Colonic mucosa (tissue), 4 donors: ENCODE measurements at regions not wholly inside any gene's neighbourhood (a gene's known extent, or its start where the extent isn't known, plus 50 kb on each side); places are given as distances from the start of the nearest gene placed in this dataset.

Experiments
- DNase-seq: peaks from one replicate; pipeline ENCODE4 v3.0.0-alpha.2; 2020
- H3K27ac ChIP-seq: fragments of 200-600 bp; one replicate; pipeline ENCODE4 v1.8.0; 2021
- H3K27me3 ChIP-seq: fragments of 200-600 bp; one replicate; pipeline ENCODE4 v1.8.0; 2021
- H3K36me3 ChIP-seq: fragments of 200-600 bp; one replicate; pipeline ENCODE4 v1.8.0; 2021
- H3K4me1 ChIP-seq: fragments of 200-600 bp; one replicate; pipeline ENCODE4 v1.8.0; 2021; ENCODE audit warnings: mild to moderate bottlenecking
- H3K4me3 ChIP-seq: fragments of 200-600 bp; one replicate; pipeline ENCODE4 v1.8.0; 2021
- H3K9ac ChIP-seq, 2 donors: one replicate each; pipeline ENCODE4 v1.7.0; 2013; ENCODE audit warnings: control low read depth in 2 of 2, low read depth in 2 of 2, low read length in 2 of 2
- H3K9me3 ChIP-seq: fragments of 200-600 bp; one replicate; pipeline ENCODE4 v1.8.0; 2021
- CTCF ChIP-seq: fragments of 200-600 bp; IDR thresholded peaks from one replicate; pipeline ENCODE4 v1.8.0; 2022; ENCODE audit warnings: antibody characterized with exemption, mild to moderate bottlenecking
- intact Hi-C: fragments of 100-400 bp; cut with DNase I; formaldehyde crosslinking; loops from one replicate; pipeline ENCODE4 v1.14.1; 2022
- donor health status: healthy.
- donor health status: DM: no; HTN: no; CAD: no.
- donor health status: DM: no; HTN: no; CAD: no.

- H3K27me3 ChIP-seq = no peaks in the 10 kb centered on the region
- H3K4me1 ChIP-seq = no peaks in the 10 kb centered on the region
- H3K9me3 ChIP-seq = no peaks in the 10 kb centered on the region
- no peak overlapping the region for H3K27ac ChIP-seq
- no peak overlapping the region for H3K4me3 ChIP-seq
- H3K36me3 ChIP-seq = no peaks in the 10 kb centered on the region
- intact Hi-C loops = no loop called here
- H3K9ac ChIP-seq = no peak overlapping the region
- TF ChIP-seq CTCF = no peak
- no peak for DNase-seq
Observed at GRCh38 chr10:44511601-44512000, 126.7 kb upstream of the CXCL12 start.

- H3K4me1 ChIP-seq = no peaks in the 10 kb centered on the region
- DNase-seq = no peak
- H3K36me3 ChIP-seq = no peaks in the 10 kb centered on the region
- TF ChIP-seq CTCF = no peak
- no peaks in the 10 kb centered on the region for H3K9me3 ChIP-seq
- intact Hi-C loops = no loop called here
- H3K4me3 ChIP-seq = no peak overlapping the region
- H3K27me3 ChIP-seq = no peaks in the 10 kb centered on the region
- H3K27ac ChIP-seq = no peak overlapping the region
- no peak overlapping the region for H3K9ac ChIP-seq
Observed at GRCh38 chr10:44512431-44513022, 127.6 kb upstream of the CXCL12 start.

- intact Hi-C loops = no loop called here
- no peak for TF ChIP-seq CTCF
- H3K27ac ChIP-seq = no peak overlapping the region
Observed at GRCh38 chr10:44513591-44513990, 128.7 kb upstream of the CXCL12 start.

GRCh38 chr10:44516891-44517290 is 132.0 kb upstream of the CXCL12 start:
- Histone ChIP-seq H3K4me1 (no peaks in the 10 kb centered on the region), H3K36me3 (no peaks in the 10 kb centered on the region), H3K9ac (no peak overlapping the region), H3K27ac (no peak overlapping the region), H3K27me3 (no peaks in the 10 kb centered on the region), H3K9me3 (no peaks in the 10 kb centered on the region), H3K4me3 (no peak overlapping the region)
- no peak for DNase-seq
- intact Hi-C loops = no loop called here
- no peak for TF ChIP-seq CTCF

More at GRCh38 chr10:44513591-44513990, 128.7 kb upstream of the CXCL12 start:
- Histone ChIP-seq H3K4me3 (no peak overlapping the region), H3K9ac (no peak overlapping the region), H3K36me3 (no peaks in the 10 kb centered on the region), H3K9me3 (no peaks in the 10 kb centered on the region), H3K4me1 (no peaks in the 10 kb centered on the region), H3K27me3 (no peaks in the 10 kb centered on the region)
- no peak for DNase-seq

- intact Hi-C loops = no loop called here
- DNase-seq = no peak
Observed at GRCh38 chr10:44517635-44518034, 132.7 kb upstream of the CXCL12 start.

More at GRCh38 chr10:44517635-44518034, 132.7 kb upstream of the CXCL12 start:
- no peak for TF ChIP-seq CTCF
- Histone ChIP-seq H3K4me1 (no peaks in the 10 kb centered on the region), H3K27me3 (no peaks in the 10 kb centered on the region), H3K4me3 (no peak overlapping the region), H3K9ac (no peak overlapping the region), H3K36me3 (no peaks in the 10 kb centered on the region), H3K27ac (no peak overlapping the region), H3K9me3 (no peaks in the 10 kb centered on the region)
